ENCODE measurements at regions not wholly inside any gene's neighbourhood (a gene's known extent, or its start where the extent isn't known, plus 50 kb on each side); places are given as distances from the start of the nearest gene placed in this dataset.

- no peak for ATAC-seq (replicated peaks in 6 of 8)
- in situ Hi-C loops (cut with MboI; ENCODE audit: low pct_unique_long_range_greater_than_20kb in 2 of 9, low sequenced_read_pairs in 9 of 9, unreplicated experiment in 9 of 9) = no loop called here
- no peaks in the 10 kb centered on the region for H3K4me1 ChIP-seq (replicated peaks in 1 of 2)
- H3K27ac ChIP-seq = no peak overlapping the region
- 10 to 100% (median 89%) methylated on average over 2 to 6 of the region's 7 CpGs; no CpG with 5 or more reads in 1 of the 10 experiments for WGBS, 10 experiments
- H3K4me3 ChIP-seq = no peak overlapping the region
These were observed 49.9 kb downstream of the CHRM3 start for GRCh38 chr1:239436286-239436685.

DNA sequence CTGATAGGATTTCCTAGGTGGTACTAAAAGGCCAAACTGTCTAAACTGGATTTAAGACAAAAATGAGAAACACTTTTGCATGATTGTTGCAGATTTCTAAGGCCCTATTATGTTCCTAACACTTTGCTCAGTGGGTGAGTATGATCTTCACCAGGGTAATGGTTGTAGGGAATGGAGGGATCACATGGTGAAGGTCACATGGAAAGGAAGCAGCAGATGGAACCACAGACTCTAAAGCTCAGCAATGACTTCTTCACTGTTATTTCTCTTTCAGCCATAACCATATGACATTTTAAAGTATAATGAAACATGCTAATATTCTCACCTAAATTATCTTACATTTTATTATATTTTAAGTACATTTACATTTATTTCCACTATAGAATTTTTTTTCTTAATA lies 51.5 kb downstream of the CHRM3 start:
- in situ Hi-C loops (cut with MboI; ENCODE audit: low pct_unique_long_range_greater_than_20kb in 2 of 9, low sequenced_read_pairs in 9 of 9, unreplicated experiment in 9 of 9) = no loop called here
- no peak overlapping the region for H3K4me3 ChIP-seq

GRCh38 chr1:239438891-239439290 lies 52.5 kb downstream of the CHRM3 start:
- no peaks in the 10 kb centered on the region for H3K4me1 ChIP-seq (replicated peaks in 1 of 2)
- no peak overlapping the region for H3K4me3 ChIP-seq
- H3K27ac ChIP-seq = no peak overlapping the region
- WGBS, 10 experiments = 0 to 100% (median 80%) methylated on average over 1 of the region's 1 CpG; no CpG with 5 or more reads in 1 of the 10 experiments
- ATAC-seq (replicated peaks in 6 of 8) = no peak
- in situ Hi-C loops (cut with MboI; ENCODE audit: low pct_unique_long_range_greater_than_20kb in 2 of 9, low sequenced_read_pairs in 9 of 9, unreplicated experiment in 9 of 9) = no loop called here

More for the DNA sequence above, 51.5 kb downstream of the CHRM3 start:
- no peak for ATAC-seq (replicated peaks in 6 of 8)
- no peak overlapping the region for H3K27ac ChIP-seq
- H3K4me1 ChIP-seq (replicated peaks in 1 of 2) = no peaks in the 10 kb centered on the region

DNA sequence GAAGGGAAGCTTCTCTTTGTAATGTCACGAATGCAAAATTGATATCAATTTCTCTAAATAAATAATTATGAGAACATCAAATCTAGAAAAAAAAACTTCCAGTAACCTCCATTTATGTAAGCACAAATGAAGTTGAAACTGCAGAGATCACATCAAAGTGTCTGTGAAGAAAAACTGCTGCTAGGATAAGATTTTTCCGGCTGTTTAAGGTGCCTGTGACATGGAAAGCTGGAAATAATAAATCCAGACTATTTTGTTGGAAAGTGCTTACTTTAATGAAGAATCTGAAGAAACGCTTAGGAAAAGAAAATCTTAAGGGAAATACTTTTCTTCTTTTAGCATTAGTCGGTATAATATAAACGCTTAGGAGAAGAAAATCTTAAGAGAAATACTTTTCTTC lies 57.0 kb downstream of the CHRM3 start:
- Histone ChIP-seq H3K4me1 (replicated peaks in 1 of 2) (no peaks in the 10 kb centered on the region), H3K27ac (no peak overlapping the region), H3K4me3 (no peak overlapping the region)
- in situ Hi-C loops (cut with MboI; ENCODE audit: low pct_unique_long_range_greater_than_20kb in 2 of 9, low sequenced_read_pairs in 9 of 9, unreplicated experiment in 9 of 9) = no loop called here
- no peak for ATAC-seq (replicated peaks in 6 of 8)
- 4 to 94% (median 79%) methylated on average over 3 to 5 of the region's 5 CpGs for WGBS, 10 experiments

DNA sequence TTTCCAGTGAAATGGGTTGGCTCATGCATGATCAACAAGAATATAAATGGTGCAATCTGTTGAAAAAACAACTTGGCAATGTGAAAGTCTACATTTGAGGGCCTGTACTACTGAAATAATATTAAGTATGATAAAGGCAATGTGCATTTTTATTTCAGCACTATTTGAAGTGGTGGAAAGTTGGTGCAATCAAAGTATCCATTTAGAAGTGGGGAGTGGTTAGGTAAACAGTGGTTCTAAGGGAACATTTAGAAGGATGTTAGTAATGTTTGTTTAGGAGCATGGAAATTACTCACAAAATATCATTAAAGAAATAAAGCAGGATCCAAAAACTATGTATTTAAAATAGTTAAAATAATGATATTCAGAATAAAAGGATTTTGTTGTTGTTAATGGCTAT lies 60.2 kb downstream of the CHRM3 start:
- in situ Hi-C loops (cut with MboI; ENCODE audit: low pct_unique_long_range_greater_than_20kb in 2 of 9, low sequenced_read_pairs in 9 of 9, unreplicated experiment in 9 of 9) = no loop called here
- ATAC-seq (replicated peaks in 6 of 8) = no peak
- Histone ChIP-seq H3K4me3 (no peak overlapping the region), H3K27ac (no peak overlapping the region), H3K4me1 (replicated peaks in 1 of 2) (peaks cover 0 to 5% of the 10 kb centered on the region in 2 donors)

- Histone ChIP-seq H3K4me3 (no peak overlapping the region), H3K4me1 (replicated peaks in 1 of 2) (peaks cover 0 to 5% of the 10 kb centered on the region in 2 donors), H3K27ac (no peak overlapping the region)
- in situ Hi-C loops (cut with MboI; ENCODE audit: low pct_unique_long_range_greater_than_20kb in 2 of 9, low sequenced_read_pairs in 9 of 9, unreplicated experiment in 9 of 9) = no loop called here
- ATAC-seq (replicated peaks in 6 of 8) = no peak
- WGBS, 10 experiments = 0 to 94% (median 24%) methylated on average over 3 of the region's 3 CpGs; no CpG with 5 or more reads in 3 of the 10 experiments
These were observed 62.5 kb downstream of the CHRM3 start for GRCh38 chr1:239448911-239449310.

- Histone ChIP-seq H3K4me1 (replicated peaks in 1 of 2) (no peaks in the 10 kb centered on the region), H3K4me3 (no peak overlapping the region), H3K27ac (no peak overlapping the region)
- in situ Hi-C loops (cut with MboI; ENCODE audit: low pct_unique_long_range_greater_than_20kb in 2 of 9, low sequenced_read_pairs in 9 of 9, unreplicated experiment in 9 of 9) = no loop called here
- no peak for ATAC-seq (replicated peaks in 6 of 8)
- WGBS, 10 experiments = 0 to 100% (median 65%) methylated on average over 1 to 3 of the region's 3 CpGs
These were observed 69.4 kb downstream of the CHRM3 start for GRCh38 chr1:239455743-239456142.

- H3K4me1 ChIP-seq (replicated peaks in 1 of 2) = no peaks in the 10 kb centered on the region
- ATAC-seq (replicated peaks in 6 of 8) = no peak
- WGBS, 10 experiments = 0 to 95% (median 80%) methylated on average over 2 of the region's 2 CpGs; no CpG with 5 or more reads in 2 of the 10 experiments
- H3K27ac ChIP-seq = no peak overlapping the region
- in situ Hi-C loops (cut with MboI; ENCODE audit: low pct_unique_long_range_greater_than_20kb in 2 of 9, low sequenced_read_pairs in 9 of 9, unreplicated experiment in 9 of 9) = no loop called here
- no peak overlapping the region for H3K4me3 ChIP-seq
These were observed 70.4 kb downstream of the CHRM3 start for GRCh38 chr1:239456788-239457187.

GRCh38 chr1:239457491-239458143 lies 71.2 kb downstream of the CHRM3 start:
- Histone ChIP-seq H3K27ac (no peak overlapping the region), H3K4me1 (replicated peaks in 1 of 2) (no peaks in the 10 kb centered on the region), H3K4me3 (no peak overlapping the region)
- in situ Hi-C loops (cut with MboI; ENCODE audit: low pct_unique_long_range_greater_than_20kb in 2 of 9, low sequenced_read_pairs in 9 of 9, unreplicated experiment in 9 of 9) = no loop called here
- ATAC-seq (replicated peaks in 6 of 8) = no peak
- WGBS, 10 experiments = 29 to 100% (median 88%) methylated on average over 3 to 4 of the region's 4 CpGs

- in situ Hi-C loops (cut with MboI; ENCODE audit: low pct_unique_long_range_greater_than_20kb in 2 of 9, low sequenced_read_pairs in 9 of 9, unreplicated experiment in 9 of 9) = no loop called here
- 11 to 91% (median 75%) methylated on average over 1 to 4 of the region's 4 CpGs for WGBS, 10 experiments
These were observed 71.8 kb downstream of the CHRM3 start for GRCh38 chr1:239458144-239458500.

DNA sequence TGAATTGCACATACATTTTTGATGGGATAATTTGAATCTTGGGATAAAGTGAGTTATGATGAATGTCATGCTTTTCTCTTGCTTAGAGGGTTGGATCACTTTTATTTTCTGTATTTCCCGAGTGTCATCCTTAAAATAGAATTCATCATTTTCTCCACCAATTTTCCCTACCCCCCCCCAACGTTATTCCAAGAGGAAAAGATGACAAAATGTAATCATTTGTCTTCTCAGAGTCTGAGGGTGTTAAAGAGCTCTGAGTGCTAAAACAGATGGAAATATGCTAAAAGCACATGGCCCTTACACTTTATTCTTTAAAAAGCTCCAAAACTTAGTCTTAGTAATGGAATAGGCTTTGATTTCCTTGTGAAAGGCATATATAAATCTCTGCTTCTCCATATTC lies 81.4 kb downstream of the CHRM3 start:
- in situ Hi-C loops (cut with MboI; ENCODE audit: low pct_unique_long_range_greater_than_20kb in 2 of 9, low sequenced_read_pairs in 9 of 9, unreplicated experiment in 9 of 9) = no loop called here
- ATAC-seq (replicated peaks in 6 of 8) = no peak
- no peaks in the 10 kb centered on the region for H3K4me1 ChIP-seq (replicated peaks in 1 of 2)
- H3K4me3 ChIP-seq = no peak overlapping the region
- no peak overlapping the region for H3K27ac ChIP-seq
- 0 to 90% (median 37%) methylated on average over 1 to 2 of the region's 2 CpGs; no CpG with 5 or more reads in 2 of the 10 experiments for WGBS, 10 experiments

More at GRCh38 chr1:239458144-239458500, 71.8 kb downstream of the CHRM3 start:
- H3K4me1 ChIP-seq (replicated peaks in 1 of 2) = no peaks in the 10 kb centered on the region
- no peak overlapping the region for H3K27ac ChIP-seq
- H3K4me3 ChIP-seq = no peak overlapping the region
- ATAC-seq (replicated peaks in 6 of 8) = no peak

GRCh38 chr1:239478069-239478468 lies 91.7 kb downstream of the CHRM3 start:
- Histone ChIP-seq H3K4me3 (no peak overlapping the region), H3K4me1 (replicated peaks in 1 of 2) (no peaks in the 10 kb centered on the region), H3K27ac (no peak overlapping the region)
- in situ Hi-C loops (cut with MboI; ENCODE audit: low pct_unique_long_range_greater_than_20kb in 2 of 9, low sequenced_read_pairs in 9 of 9, unreplicated experiment in 9 of 9) = no loop called here
- ATAC-seq (replicated peaks in 6 of 8) = no peak

DNA sequence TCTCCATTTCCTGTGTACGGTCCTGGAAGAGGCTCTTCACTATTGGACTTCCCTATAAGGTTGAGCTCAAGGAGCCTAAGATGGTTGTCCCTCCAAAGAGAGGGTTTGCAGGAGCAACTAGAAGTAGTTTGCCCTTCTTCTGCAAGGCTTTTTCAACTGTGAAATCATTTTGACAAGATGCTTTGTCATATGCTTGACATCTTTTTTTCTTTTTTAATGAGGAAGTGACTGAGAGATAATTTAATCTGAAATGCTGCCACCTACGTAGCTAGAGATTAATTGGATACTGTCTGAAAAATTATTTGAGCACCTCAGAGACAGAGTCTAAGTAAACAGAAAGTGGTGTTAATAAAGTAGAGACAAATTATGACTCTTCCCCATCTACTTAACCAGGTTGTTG lies 97.0 kb downstream of the CHRM3 start:
- H3K27ac ChIP-seq = no peak overlapping the region
- 0 to 97% (median 86%) methylated on average over 1 to 2 of the region's 2 CpGs; no CpG with 5 or more reads in 1 of the 10 experiments for WGBS, 10 experiments

GRCh38 chr1:239493811-239494414 lies 107.5 kb downstream of the CHRM3 start:
- 0 to 100% (median 56%) methylated on average over 1 to 2 of the region's 2 CpGs; no CpG with 5 or more reads in 2 of the 10 experiments for WGBS, 10 experiments
- in situ Hi-C loops (cut with MboI; ENCODE audit: low pct_unique_long_range_greater_than_20kb in 2 of 9, low sequenced_read_pairs in 9 of 9, unreplicated experiment in 9 of 9) = no loop called here
- H3K27ac ChIP-seq = no peak overlapping the region
- peak in 1 of 8 experiments; percentile 72 for ATAC-seq (replicated peaks in 6 of 8)
- H3K4me3 ChIP-seq = no peak overlapping the region
- H3K4me1 ChIP-seq (replicated peaks in 1 of 2) = no peaks in the 10 kb centered on the region

More for the DNA sequence above, 97.0 kb downstream of the CHRM3 start:
- in situ Hi-C loops (cut with MboI; ENCODE audit: low pct_unique_long_range_greater_than_20kb in 2 of 9, low sequenced_read_pairs in 9 of 9, unreplicated experiment in 9 of 9) = no loop called here
- peaks cover 0 to 3% of the 10 kb centered on the region in 2 donors for H3K4me1 ChIP-seq (replicated peaks in 1 of 2)
- no peak overlapping the region for H3K4me3 ChIP-seq
- no peak for ATAC-seq (replicated peaks in 6 of 8)

Data from motor neuron (in vitro differentiated cells).